WERI-Rb-1 (cell line): ENCODE measurements at regions not wholly inside any gene's neighbourhood (a gene's known extent, or its start where the extent isn't known, plus 50 kb on each side); places are given as distances from the start of the nearest gene placed in this dataset.

Experiments used
- DNase-seq: peaks from one replicate; pipeline ENCODE4 v3.0.0-alpha.2; 2020
- H3K27ac ChIP-seq: fragments of 250-450 bp; sonication (Bioruptor Pico); 2 replicates; pipeline ENCODE4 v1.5.1; 2020; ENCODE audit warnings: mild to moderate bottlenecking, moderate library complexity
- H3K27me3 ChIP-seq: fragments of 250-450 bp; sonication (Bioruptor Pico); 2 replicates; pipeline ENCODE4 v1.5.1; 2021; ENCODE audit warnings: mild to moderate bottlenecking, low read depth, moderate library complexity; ENCODE audit not compliant: insufficient read depth, severe bottlenecking
- H3K36me3 ChIP-seq: fragments of 250-450 bp; sonication (Bioruptor Pico); 2 replicates; pipeline ENCODE4 v1.5.1; 2020; ENCODE audit warnings: mild to moderate bottlenecking, moderate library complexity
- H3K4me3 ChIP-seq: 2 replicates; pipeline ENCODE4 v1.5.1; 2011; ENCODE audit warnings: low read depth, mild to moderate bottlenecking, control low read depth, low read length
- H3K9me3 ChIP-seq: fragments of 250-450 bp; sonication (Bioruptor Pico); 2 replicates; pipeline ENCODE4 v1.5.1; 2021; ENCODE audit warnings: mild to moderate bottlenecking, moderate library complexity; ENCODE audit not compliant: severe bottlenecking
- CTCF ChIP-seq: IDR thresholded peaks from 2 replicates; pipeline ENCODE4 v1.5.1; 2011; ENCODE audit warnings: low read depth, mild to moderate bottlenecking, control low read depth, inconsistent platforms, low read length

DNA sequence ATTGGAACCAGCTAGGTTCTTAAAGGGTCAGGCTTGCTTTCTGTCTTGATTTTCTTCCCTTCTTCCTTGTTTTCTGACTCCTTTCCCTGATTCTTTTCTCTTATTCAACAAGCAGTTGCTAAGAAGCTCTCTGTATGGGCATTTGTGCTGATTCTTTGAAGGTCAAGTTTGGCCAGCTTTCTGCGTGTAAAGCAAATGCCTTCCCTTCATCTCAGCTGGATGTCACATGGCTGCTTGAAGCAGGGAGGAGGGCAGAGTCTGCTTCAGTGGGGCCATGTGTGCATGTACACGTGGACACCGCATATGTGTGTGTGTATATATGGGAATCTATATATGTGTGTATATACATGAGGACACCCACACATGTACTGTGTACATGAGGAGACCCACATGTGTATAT lies 139.9 kb upstream of the ATP6AP2 start:
- H3K4me3 ChIP-seq, result no peak overlapping the region
- TF ChIP-seq CTCF, result no peak
- no peaks in the 10 kb centered on the region for H3K9me3 ChIP-seq
- no peaks in the 10 kb centered on the region for H3K36me3 ChIP-seq
- H3K27ac ChIP-seq, result no peak overlapping the region
- no peaks in the 10 kb centered on the region for H3K27me3 ChIP-seq
- DNase-seq, result no peak

- Histone ChIP-seq H3K9me3 (no peaks in the 10 kb centered on the region), H3K36me3 (no peaks in the 10 kb centered on the region)
- no peak for TF ChIP-seq CTCF
Observed at GRCh38 chrX:40439625-40440532, 140.9 kb upstream of the ATP6AP2 start.

DNA sequence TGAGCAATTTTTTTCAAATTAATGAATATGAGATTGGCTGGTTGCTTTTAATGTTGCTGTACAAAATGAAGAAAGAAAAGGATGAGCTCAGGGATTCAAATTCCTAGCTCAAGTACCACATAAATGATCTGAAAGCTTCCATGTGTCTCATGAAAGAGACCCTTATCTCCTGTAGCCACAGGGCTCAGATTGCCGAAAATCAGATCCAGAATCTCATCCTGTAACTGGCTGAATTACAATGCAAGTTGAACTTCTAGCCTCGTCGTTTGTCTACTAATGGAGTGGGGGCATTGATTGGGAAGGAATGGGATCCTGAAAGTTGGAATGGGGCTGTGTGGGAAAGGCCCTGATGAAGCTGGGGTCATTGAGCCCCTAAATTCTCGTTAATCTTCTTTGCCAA lies 143.4 kb upstream of the ATP6AP2 start:
- Histone ChIP-seq H3K9me3 (no peaks in the 10 kb centered on the region), H3K36me3 (no peaks in the 10 kb centered on the region), H3K27me3 (peaks cover 11% of the 10 kb centered on the region), H3K27ac (no peak overlapping the region), H3K4me3 (no peak overlapping the region)
- DNase-seq, result no peak
- no peak for TF ChIP-seq CTCF

More at GRCh38 chrX:40439625-40440532, 140.9 kb upstream of the ATP6AP2 start:
- Histone ChIP-seq H3K27ac (no peak overlapping the region), H3K4me3 (no peak overlapping the region), H3K27me3 (peaks cover 3% of the 10 kb centered on the region)
- DNase-seq, result no peak

DNA sequence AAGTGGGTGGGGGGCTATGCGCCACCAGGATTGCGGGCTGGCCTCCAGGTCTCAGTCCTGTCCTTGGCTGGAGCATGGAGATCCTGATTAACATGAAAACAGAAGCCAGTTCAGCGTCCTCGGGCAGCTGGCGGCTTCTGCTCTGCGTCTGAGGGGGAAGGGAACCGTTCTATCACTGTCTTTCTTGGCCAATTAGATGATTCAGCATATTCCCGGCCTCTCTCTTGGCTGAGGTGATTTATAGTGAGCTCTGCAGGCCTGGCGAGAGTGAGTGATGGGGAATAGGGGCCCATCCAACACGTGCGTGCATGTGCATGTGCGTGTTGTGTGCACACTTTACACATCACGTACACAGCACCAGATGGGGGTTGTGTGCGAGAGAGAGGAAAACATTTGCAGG lies 145.8 kb upstream of the ATP6AP2 start:
- peaks cover 5% of the 10 kb centered on the region for H3K9me3 ChIP-seq
- DNase-seq, result peak; percentile 72
- peak overlapping the region; percentile 66 for H3K27ac ChIP-seq
- peaks cover 11% of the 10 kb centered on the region for H3K27me3 ChIP-seq
- TF ChIP-seq CTCF, result no peak
- no peak overlapping the region for H3K4me3 ChIP-seq
- no peaks in the 10 kb centered on the region for H3K36me3 ChIP-seq

GRCh38 chrX:40434443-40434842 lies 146.3 kb upstream of the ATP6AP2 start:
- Histone ChIP-seq H3K27me3 (peaks cover 11% of the 10 kb centered on the region), H3K9me3 (peaks cover 5% of the 10 kb centered on the region), H3K4me3 (no peak overlapping the region), H3K36me3 (no peaks in the 10 kb centered on the region), H3K27ac (peak overlapping the region; percentile 66)
- DNase-seq, result no peak
- TF ChIP-seq CTCF, result no peak
